GM18520 (cell line): ENCODE measurements at regions not wholly inside any gene's neighbourhood (a gene's known extent, or its start where the extent isn't known, plus 50 kb on each side); places are given as distances from the start of the nearest gene placed in this dataset.
"Not testable (repeated sequence)": the region's sequence is repeated elsewhere in the genome, so short reads cannot be mapped to it uniquely, and the experiment has no call there.

Source experiments
- ATAC-seq: cut with Tn5 transposase; IDR thresholded peaks from one replicate; pipeline ENCODE4 v1.9.1; 2021; ENCODE audit not compliant: unreplicated experiment

GRCh38 chr18:34461266-34461665 is 236.6 kb upstream of the NOL4 start:
- no peak for ATAC-seq

- ATAC-seq = peak; percentile 69
Observed at GRCh38 chr18:34467058-34467457, 242.3 kb upstream of the NOL4 start.

- ATAC-seq = no peak
Observed at GRCh38 chr18:34480162-34480700, 229.9 kb upstream of the DTNA start.

GRCh38 chr18:34482204-34482603 is 227.9 kb upstream of the DTNA start:
- ATAC-seq = no peak

GRCh38 chr18:34483198-34483597 is 226.9 kb upstream of the DTNA start:
- ATAC-seq = no peak

- no peak for ATAC-seq
Observed at GRCh38 chr18:34491719-34492118, 218.4 kb upstream of the DTNA start.

GRCh38 chr18:34492652-34493051 is 217.4 kb upstream of the DTNA start:
- ATAC-seq = no peak

- no peak for ATAC-seq
Observed at GRCh38 chr18:34493099-34493544, 217.0 kb upstream of the DTNA start.

GRCh38 chr18:34493566-34494358 is 216.3 kb upstream of the DTNA start:
- no peak for ATAC-seq

GRCh38 chr18:34494359-34494696 is 215.8 kb upstream of the DTNA start:
- ATAC-seq = no peak

GRCh38 chr18:34495506-34495905 is 214.6 kb upstream of the DTNA start:
- ATAC-seq = no peak

GRCh38 chr18:34501553-34501952 is 208.5 kb upstream of the DTNA start:
- no peak for ATAC-seq

GRCh38 chr18:34506198-34506597 is 203.9 kb upstream of the DTNA start:
- ATAC-seq = no peak

GRCh38 chr18:34509163-34509562 is 200.9 kb upstream of the DTNA start:
- ATAC-seq = no peak

- ATAC-seq = no peak
Observed at GRCh38 chr18:34509879-34510586, 200.1 kb upstream of the DTNA start.

- no peak for ATAC-seq
Observed at GRCh38 chr18:34510926-34511325, 199.2 kb upstream of the DTNA start.

GRCh38 chr18:34511435-34511834 is 198.7 kb upstream of the DTNA start:
- ATAC-seq = no peak

GRCh38 chr18:34511879-34512278 is 198.2 kb upstream of the DTNA start:
- ATAC-seq = no peak

- no peak for ATAC-seq
Observed at GRCh38 chr18:34514238-34514637, 195.9 kb upstream of the DTNA start.

GRCh38 chr18:34514957-34515356 is 195.1 kb upstream of the DTNA start:
- no peak for ATAC-seq

GRCh38 chr18:34516355-34516754 is 193.7 kb upstream of the DTNA start:
- not testable (repeated sequence) for ATAC-seq

- ATAC-seq = not testable (repeated sequence)
Observed at GRCh38 chr18:34516996-34517395, 193.1 kb upstream of the DTNA start.
